HG03439 (cell line): ENCODE measurements at regions not wholly inside any gene's neighbourhood (a gene's known extent, or its start where the extent isn't known, plus 50 kb on each side); places are given as distances from the start of the nearest gene placed in this dataset.
"Not testable (repeated sequence)": the region's sequence is repeated elsewhere in the genome, so short reads cannot be mapped to it uniquely, and the experiment has no call there.

ENCODE experiments used
- ATAC-seq: cut with Tn5 transposase; IDR thresholded peaks from one replicate; pipeline ENCODE4 v1.9.1; 2021; ENCODE audit warnings: mild to moderate bottlenecking, moderate library complexity; ENCODE audit not compliant: unreplicated experiment

DNA sequence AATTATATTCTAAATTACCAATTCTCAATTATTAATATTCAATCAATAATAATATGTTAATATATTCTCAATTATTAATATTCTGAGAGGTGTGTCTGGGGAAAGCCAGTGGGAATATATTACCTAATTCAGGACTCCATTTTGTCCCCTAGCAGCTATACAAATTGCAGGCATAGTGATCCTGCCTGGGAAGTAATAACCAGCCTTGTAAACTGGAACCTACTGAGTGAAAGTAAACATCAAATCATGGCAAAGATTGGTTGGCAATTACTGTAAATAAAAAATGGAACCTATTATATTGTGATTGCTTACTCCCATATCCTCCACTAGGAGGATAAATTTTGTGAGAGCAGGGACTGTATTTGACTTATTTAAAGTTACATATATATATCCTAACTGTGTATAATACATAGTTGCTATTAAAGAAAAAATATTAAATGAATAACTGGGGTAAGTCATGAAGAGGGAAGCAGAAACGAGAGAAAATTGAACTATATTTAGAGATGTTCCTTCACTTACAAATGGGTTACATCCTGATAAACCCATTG is 150.5 kb upstream of the ELL2 start:
- no peak for ATAC-seq

DNA sequence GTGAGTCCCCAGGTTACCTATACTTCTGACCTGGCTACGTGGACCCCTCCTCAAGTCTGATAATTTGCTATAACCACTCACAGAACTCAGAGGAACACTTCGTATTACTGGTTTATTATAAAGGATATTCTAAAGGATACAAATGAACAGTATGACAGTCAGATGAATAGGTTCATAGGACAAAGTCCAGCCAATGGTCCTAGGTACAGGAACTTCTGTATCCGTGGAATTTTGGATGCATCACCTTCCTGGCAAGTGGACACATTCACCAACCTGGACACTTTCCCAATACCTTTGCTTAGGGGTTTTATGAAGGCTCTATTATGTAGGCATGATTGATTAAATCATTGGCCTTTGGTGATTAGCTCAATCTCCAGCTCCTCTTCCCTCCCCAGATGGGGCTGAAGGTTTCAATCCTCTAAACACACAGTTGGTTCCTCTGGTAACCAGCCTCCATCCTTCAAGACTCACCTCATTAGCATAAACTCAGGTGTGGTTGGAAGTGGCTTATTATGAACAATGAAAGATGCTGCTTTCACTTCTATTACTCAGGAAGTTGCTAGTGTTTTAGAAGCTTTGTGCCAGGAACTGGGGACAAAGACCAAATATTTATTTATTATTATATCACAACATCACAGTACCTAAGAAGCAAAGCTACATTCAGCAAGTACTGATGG is 149.6 kb upstream of the ELL2 start:
- no peak for ATAC-seq

GRCh38 chr5:96110300-96110699 is 148.6 kb upstream of the ELL2 start:
- ATAC-seq: no peak

GRCh38 chr5:96108629-96109028 is 147.0 kb upstream of the ELL2 start:
- not testable (repeated sequence) for ATAC-seq

- not testable (repeated sequence) for ATAC-seq
Measured at GRCh38 chr5:96103829-96104228, 142.2 kb upstream of the ELL2 start.

DNA sequence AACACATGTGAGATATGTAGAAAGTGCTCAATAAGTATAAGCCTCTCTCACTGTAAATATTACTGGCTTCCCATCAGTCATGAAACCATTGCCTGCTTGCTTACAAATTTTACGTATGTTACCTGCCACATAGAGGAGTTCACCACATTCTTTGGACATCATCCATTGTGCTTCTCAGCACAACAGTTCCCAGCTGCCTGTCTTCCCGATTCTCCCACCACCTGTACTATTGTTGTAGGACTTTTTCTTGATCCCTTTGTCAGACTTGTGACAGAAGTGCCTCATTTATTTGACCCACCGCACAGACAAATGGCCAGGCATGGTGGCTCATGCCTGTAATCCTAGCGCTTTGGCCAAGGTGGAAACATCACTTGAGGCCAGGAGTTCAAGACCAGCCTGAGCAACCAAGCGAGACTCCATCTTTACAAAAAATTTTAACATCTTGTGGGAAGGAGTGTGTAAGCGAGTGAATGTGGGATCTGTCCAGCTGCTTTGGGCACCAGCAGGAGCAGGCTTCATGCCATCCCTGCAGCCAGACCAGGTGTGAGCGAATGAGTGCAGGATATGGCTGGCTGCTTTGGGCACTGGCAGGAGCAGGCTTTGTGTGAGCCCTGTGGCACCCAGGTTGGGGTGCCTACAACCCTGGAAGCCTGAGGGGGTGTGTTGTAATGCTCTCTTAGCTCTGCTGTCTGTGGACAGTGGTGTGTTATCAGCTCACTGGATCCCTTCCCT is 139.9 kb upstream of the ELL2 start:
- no peak for ATAC-seq

GRCh38 chr5:96097488-96097887 is 135.8 kb upstream of the ELL2 start:
- not testable (repeated sequence) for ATAC-seq

GRCh38 chr5:96096724-96097123 is 135.1 kb upstream of the ELL2 start:
- ATAC-seq: no peak

GRCh38 chr5:96094904-96095303 is 133.3 kb upstream of the ELL2 start:
- no peak for ATAC-seq

- ATAC-seq: no peak
Measured at GRCh38 chr5:96093890-96094381, 132.3 kb upstream of the ELL2 start.

DNA sequence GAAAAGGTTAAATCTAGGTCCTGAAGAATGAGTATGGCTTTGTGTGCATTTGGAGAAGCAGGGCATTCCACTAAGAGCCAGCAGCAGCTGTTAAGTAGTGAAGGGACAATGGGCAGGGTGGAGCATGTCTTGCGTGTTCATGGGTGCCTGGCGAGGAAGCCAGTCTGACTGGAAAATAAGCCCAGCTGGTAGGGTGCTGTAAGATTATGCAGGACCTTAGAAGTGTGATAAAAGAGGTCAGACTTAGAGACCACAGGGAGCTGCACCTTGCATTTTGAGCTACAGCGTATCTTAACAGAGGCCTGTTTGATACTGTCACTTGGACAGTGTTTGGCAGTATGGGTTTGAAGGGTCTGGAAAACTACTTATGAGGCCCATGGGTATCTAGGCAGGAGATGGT is 131.7 kb upstream of the ELL2 start:
- no peak for ATAC-seq

GRCh38 chr5:96091874-96092273 is 130.2 kb upstream of the ELL2 start:
- ATAC-seq: no peak

DNA sequence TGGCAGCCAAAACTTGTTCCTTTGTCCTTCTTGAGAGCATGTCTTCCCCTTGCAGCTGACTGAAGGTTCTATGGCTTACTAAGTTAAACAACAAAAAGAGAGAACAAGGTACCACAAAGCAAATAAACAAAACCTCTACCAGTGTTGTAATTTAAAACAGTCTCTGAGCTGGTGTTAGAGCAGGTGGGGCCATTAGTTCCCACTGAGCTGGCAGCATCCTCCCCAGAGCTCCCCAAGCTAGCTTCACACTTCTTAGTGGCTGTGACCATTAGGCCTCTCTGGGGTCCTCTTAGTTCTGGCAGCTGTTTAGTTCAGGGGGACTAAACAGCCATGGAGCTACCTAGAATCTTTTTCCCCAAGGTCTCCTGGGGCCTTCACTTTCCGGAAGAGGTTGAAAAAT is 128.6 kb upstream of the ELL2 start:
- ATAC-seq: no peak

- ATAC-seq: no peak
Measured at GRCh38 chr5:96088706-96089498, 127.3 kb upstream of the ELL2 start.

- ATAC-seq: no peak
Measured at GRCh38 chr5:96087939-96088338, 126.3 kb upstream of the ELL2 start.

- no peak for ATAC-seq
Measured at GRCh38 chr5:96084874-96085506, 123.3 kb upstream of the ELL2 start.

GRCh38 chr5:96083361-96083881 is 121.8 kb upstream of the ELL2 start:
- ATAC-seq: no peak

DNA sequence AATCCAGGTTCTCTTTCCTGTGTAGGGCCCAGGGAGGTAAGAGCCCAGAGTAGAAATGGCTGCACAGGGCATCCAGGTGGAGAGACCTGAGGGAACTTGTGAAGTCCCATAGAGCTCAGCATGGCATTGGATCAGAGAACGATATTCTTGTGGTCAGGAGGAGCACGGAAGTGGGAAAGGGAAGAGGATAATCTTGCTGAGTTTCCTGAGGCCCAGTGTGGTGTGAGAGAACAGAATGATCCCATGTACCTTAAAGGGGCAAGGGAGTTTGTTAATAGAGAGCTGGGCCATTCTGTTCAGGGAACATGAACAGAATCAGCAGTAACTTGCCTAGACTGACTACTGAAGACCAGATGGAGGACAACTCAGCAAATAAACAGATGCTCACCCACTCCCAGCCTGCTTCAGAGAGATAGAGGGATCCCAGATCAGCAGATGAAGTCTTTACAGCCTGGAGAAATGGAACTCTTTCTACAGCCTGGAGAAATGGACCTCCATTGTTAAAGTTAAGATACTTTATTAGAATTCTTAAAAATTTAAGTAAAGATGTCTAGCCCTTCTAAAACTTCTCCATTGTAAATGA is 119.7 kb upstream of the ELL2 start:
- no peak for ATAC-seq

- no peak for ATAC-seq
Measured at GRCh38 chr5:96080557-96080956, 118.9 kb upstream of the ELL2 start.

DNA sequence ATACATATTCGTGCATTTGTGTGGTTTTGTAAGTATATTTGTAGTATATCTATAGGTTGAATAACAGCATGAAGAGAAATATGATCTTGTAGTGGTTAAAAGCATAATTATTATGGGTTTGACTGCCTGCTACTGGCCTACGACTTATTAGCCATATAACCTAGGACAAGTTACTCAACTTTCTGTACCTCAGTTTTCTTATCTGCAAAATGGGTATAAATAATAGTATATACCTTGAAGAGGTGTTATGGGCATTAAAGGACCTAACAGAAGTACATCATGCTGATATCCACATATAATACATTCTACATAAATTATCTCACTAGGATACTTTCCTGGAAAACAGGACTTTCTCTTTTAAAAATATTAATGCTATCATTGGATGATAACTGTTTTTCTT is 118.3 kb upstream of the ELL2 start:
- no peak for ATAC-seq
